ENCODE measurements at regions not wholly inside any gene's neighbourhood (a gene's known extent, or its start where the extent isn't known, plus 50 kb on each side); places are given as distances from the start of the nearest gene placed in this dataset.

- no peak overlapping the region for H3K4me2 ChIP-seq (ENCODE audit: control insufficient read depth, insufficient read depth)
- DNase-seq (ENCODE audit: low read depth, low spot score), result no peak
- TF ChIP-seq SMC3 (IDR thresholded peaks at IDR 0.05; ENCODE audit: borderline replicate concordance, low read length) (no peak), MYB (IDR thresholded peaks at IDR 0.05; ENCODE audit: borderline replicate concordance, low read depth, low read length) (no peak), SP1 (IDR thresholded peaks at IDR 0.05; ENCODE audit: low read depth, low read length) (no peak)
- H3K9me3 ChIP-seq (replicated peaks; ENCODE audit: control insufficient read depth, insufficient read depth, low read length), result no peaks in the 10 kb centered on the region
- ChIA-PET CTCF (no interaction called here), RAD21 (ENCODE audit: unreplicated experiment) (no interaction called here), SMC1A (ENCODE audit: uncharacterized antibody, unreplicated experiment) (no interaction called here), POLR2A (no interaction called here)
- H3K4me3 ChIP-seq, result no peak overlapping the region
- no peak for ATAC-seq
- in situ Hi-C loops (cut with MboI) (no loop called here), intact Hi-C loops (cut with micrococcal nuclease; ENCODE audit: unreplicated experiment) (no loop called here)
- H3K9ac ChIP-seq (ENCODE audit: control insufficient read depth, insufficient read depth, low read length), result no peak overlapping the region
- H3K27ac ChIP-seq (ENCODE audit: control insufficient read depth, insufficient read depth), result no peak overlapping the region
- H4K20me1 ChIP-seq (ENCODE audit: control insufficient read depth, insufficient read depth), result no peaks in the 10 kb centered on the region
- FAIRE-seq, result no peak
- 19% methylated on average over 8 of the region's 8 CpGs for WGBS (ENCODE audit: insufficient coverage, insufficient replicate concordance, low lambda C conversion rate, missing lambda C conversion rate)
- BruUV-seq (replicated peaks), result no TSS peak
- H3K27me3 ChIP-seq (replicated peaks in 1 of 2; ENCODE audit: control insufficient read depth in 2 of 2, insufficient read depth in 2 of 2, low read length in 1 of 2), result no peaks in the 10 kb centered on the region
- no peaks in the 10 kb centered on the region for H3K36me3 ChIP-seq (ENCODE audit: control insufficient read depth in 2 of 2, insufficient read depth in 2 of 2, low read length in 1 of 2)
- H3K4me1 ChIP-seq (ENCODE audit: control insufficient read depth, insufficient read depth, low read length), result no peaks in the 10 kb centered on the region
- no peak overlapping the region for H2AFZ ChIP-seq (ENCODE audit: control insufficient read depth, low read depth, low read length)
- no peaks in the 10 kb centered on the region for H3K79me2 ChIP-seq (ENCODE audit: control insufficient read depth, insufficient read depth, low read length)
Observed at GRCh38 chr7:46886669-46887374, 695.1 kb downstream of the TNS3 start.

GRCh38 chr7:46885167-46885566 lies 696.7 kb downstream of the TNS3 start:
- in situ Hi-C loops (cut with MboI) (no loop called here), intact Hi-C loops (cut with micrococcal nuclease; ENCODE audit: unreplicated experiment) (no loop called here)
- DNase-seq (ENCODE audit: low read depth, low spot score) (no peak), FAIRE-seq (no peak), ATAC-seq (no peak)
- Histone ChIP-seq H2AFZ (ENCODE audit: control insufficient read depth, low read depth, low read length) (no peak overlapping the region), H3K4me3 (no peak overlapping the region), H4K20me1 (ENCODE audit: control insufficient read depth, insufficient read depth) (no peaks in the 10 kb centered on the region), H3K36me3 (ENCODE audit: control insufficient read depth in 2 of 2, insufficient read depth in 2 of 2, low read length in 1 of 2) (no peaks in the 10 kb centered on the region), H3K9me3 (replicated peaks; ENCODE audit: control insufficient read depth, insufficient read depth, low read length) (no peaks in the 10 kb centered on the region), H3K27me3 (replicated peaks in 1 of 2; ENCODE audit: control insufficient read depth in 2 of 2, insufficient read depth in 2 of 2, low read length in 1 of 2) (no peaks in the 10 kb centered on the region), H3K27ac (ENCODE audit: control insufficient read depth, insufficient read depth) (no peak overlapping the region), H3K4me1 (ENCODE audit: control insufficient read depth, insufficient read depth, low read length) (no peaks in the 10 kb centered on the region), H3K79me2 (ENCODE audit: control insufficient read depth, insufficient read depth, low read length) (no peaks in the 10 kb centered on the region), H3K9ac (ENCODE audit: control insufficient read depth, insufficient read depth, low read length) (no peak overlapping the region), H3K4me2 (ENCODE audit: control insufficient read depth, insufficient read depth) (no peak overlapping the region)
- 10% methylated on average over 5 of the region's 5 CpGs for WGBS (ENCODE audit: insufficient coverage, insufficient replicate concordance, low lambda C conversion rate, missing lambda C conversion rate)
- no TSS peak for BruUV-seq (replicated peaks)
- ChIA-PET CTCF (no interaction called here), POLR2A (no interaction called here), RAD21 (ENCODE audit: unreplicated experiment) (no interaction called here), SMC1A (ENCODE audit: uncharacterized antibody, unreplicated experiment) (no interaction called here)
- TF ChIP-seq HDAC2 (IDR thresholded peaks at IDR 0.05) (no peak), PRDM15 (CRISPR knock-in tag; IDR thresholded peaks at IDR 0.05) (no peak), NFYB (IDR thresholded peaks at IDR 0.05; ENCODE audit: insufficient read depth, low read depth, low read length) (no peak), SMAD5 (IDR thresholded peaks at IDR 0.05; ENCODE audit: low read depth) (no peak), TCF3 (IDR thresholded peaks at IDR 0.05; ENCODE audit: borderline replicate concordance, insufficient read depth, low read depth, low read length) (no peak), ZBTB33 (IDR thresholded peaks at IDR 0.05) (no peak), TBL1XR1 (IDR thresholded peaks at IDR 0.05; ENCODE audit: low read depth, low read length) (no peak), IRF3 (IDR thresholded peaks at IDR 0.05) (no peak), YY1 (IDR thresholded peaks at IDR 0.05; ENCODE audit: low read depth, low read length) (no peak), POLR2A (IDR thresholded peaks at IDR 0.05; ENCODE audit: low read depth, low read length) (no peak)
